H9 (cell line): ENCODE measurements at regions not wholly inside any gene's neighbourhood (a gene's known extent, or its start where the extent isn't known, plus 50 kb on each side); places are given as distances from the start of the nearest gene placed in this dataset.

Source experiments
- DNase-seq: peaks from one replicate; pipeline ENCODE4 v3.0.0-alpha.2; 2017
- H2AFZ ChIP-seq: one replicate; pipeline ENCODE4 v1.6.1; 2013; ENCODE audit warnings: mild to moderate bottlenecking, low read length, control low read depth, moderate library complexity
- H2AK5ac ChIP-seq: 2 replicates; pipeline ENCODE4 v1.6.1; 2013; ENCODE audit warnings: low read length, control low read depth, mixed read lengths; ENCODE audit not compliant: insufficient read length
- H2BK120ac ChIP-seq: one replicate; pipeline ENCODE4 v1.6.1; 2013; ENCODE audit warnings: low read depth, mild to moderate bottlenecking, low read length, control low read depth, inconsistent platforms; ENCODE audit not compliant: poor library complexity, severe bottlenecking
- H2BK12ac ChIP-seq: 2 replicates; pipeline ENCODE4 v1.6.1; 2013; ENCODE audit warnings: low read length, control low read depth, mixed read lengths, low read depth; ENCODE audit not compliant: insufficient read length
- H2BK15ac ChIP-seq: 2 replicates; pipeline ENCODE4 v1.6.1; 2013; ENCODE audit warnings: low read depth, low read length, control low read depth
- H2BK20ac ChIP-seq: one replicate; pipeline ENCODE4 v1.6.1; 2013; ENCODE audit warnings: low read depth, mild to moderate bottlenecking, low read length, control low read depth, inconsistent platforms; ENCODE audit not compliant: poor library complexity, severe bottlenecking
- H2BK5ac ChIP-seq: 2 replicates; pipeline ENCODE4 v1.6.1; 2013; ENCODE audit warnings: low read length, control low read depth, mixed read lengths; ENCODE audit not compliant: insufficient read length
- H3K14ac ChIP-seq: 2 replicates; pipeline ENCODE4 v1.6.1; 2013; ENCODE audit warnings: low read length, control low read depth; ENCODE audit not compliant: insufficient read depth
- H3K18ac ChIP-seq: 2 replicates; pipeline ENCODE4 v1.6.1; 2013; ENCODE audit warnings: low read depth, mild to moderate bottlenecking, mixed read lengths, low read length, control low read depth; ENCODE audit not compliant: insufficient read length
- H3K23ac ChIP-seq: 2 replicates; pipeline ENCODE4 v1.6.1; 2013; ENCODE audit warnings: low read length, control low read depth, mixed read lengths, low read depth; ENCODE audit not compliant: insufficient read length
- H3K23me2 ChIP-seq: 2 replicates; pipeline ENCODE4 v1.6.1; 2013; ENCODE audit warnings: low read depth, mild to moderate bottlenecking, mixed read lengths, low read length, control low read depth; ENCODE audit not compliant: insufficient read length, poor library complexity, severe bottlenecking
- H3K27ac ChIP-seq: 2 replicates; pipeline ENCODE4 v1.5.1; 2013; ENCODE audit warnings: low read length, control low read depth, mixed read lengths, low read depth; ENCODE audit not compliant: insufficient read length
- H3K27me3 ChIP-seq: 2 replicates; pipeline ENCODE4 v1.6.1; 2013; ENCODE audit warnings: low read length, control low read depth, inconsistent platforms; ENCODE audit not compliant: insufficient read depth
- H3K4ac ChIP-seq: 2 replicates; pipeline ENCODE4 v1.6.1; 2013; ENCODE audit warnings: low read depth, mild to moderate bottlenecking, control low read depth, inconsistent platforms, low read length, moderate library complexity
- H3K4me1 ChIP-seq: 2 replicates; pipeline ENCODE4 v1.6.1; 2013; ENCODE audit warnings: low read length, control low read depth, inconsistent platforms; ENCODE audit not compliant: insufficient read depth
- H3K4me2 ChIP-seq: 2 replicates; pipeline ENCODE4 v1.6.1; 2013; ENCODE audit warnings: low read length, control low read depth, mixed read lengths; ENCODE audit not compliant: insufficient read length, insufficient read depth
- H3K56ac ChIP-seq: 2 replicates; pipeline ENCODE4 v1.6.1; 2013; ENCODE audit warnings: low read depth, mild to moderate bottlenecking, mixed read lengths, low read length, control low read depth; ENCODE audit not compliant: insufficient read length
- H3K79me1 ChIP-seq: 2 replicates; pipeline ENCODE4 v1.6.1; 2013; ENCODE audit warnings: low read depth, mild to moderate bottlenecking, moderate library complexity, low read length, control low read depth, inconsistent platforms; ENCODE audit not compliant: insufficient read depth, poor library complexity, severe bottlenecking
- H3K79me2 ChIP-seq: 2 replicates; pipeline ENCODE4 v1.6.1; 2013; ENCODE audit warnings: low read length, control low read depth, inconsistent platforms; ENCODE audit not compliant: insufficient read depth
- H3K9ac ChIP-seq: 2 replicates; pipeline ENCODE4 v1.6.1; 2013; ENCODE audit warnings: low read length, control low read depth, mixed read lengths; ENCODE audit not compliant: insufficient read length; ENCODE audit errors: extremely low read depth
- H3K9me3 ChIP-seq: one replicate; pipeline ENCODE4 v1.6.1; 2013; ENCODE audit warnings: low read depth, low read length, inconsistent platforms; ENCODE audit not compliant: control insufficient read depth
- H3T11ph ChIP-seq: one replicate; pipeline ENCODE4 v1.6.1; 2013; ENCODE audit warnings: mild to moderate bottlenecking, low read length, control low read depth, inconsistent platforms
- H4K20me1 ChIP-seq: one replicate; pipeline ENCODE4 v1.6.1; 2013; ENCODE audit not compliant: control insufficient read depth, insufficient read length, insufficient read depth
- H4K5ac ChIP-seq: 2 replicates; pipeline ENCODE4 v1.6.1; 2013; ENCODE audit warnings: low read depth, mild to moderate bottlenecking, mixed read lengths, low read length, control low read depth; ENCODE audit not compliant: insufficient read length
- H4K8ac ChIP-seq: replicated peaks from 2 replicates; pipeline ENCODE4 v1.6.1; 2013; ENCODE audit warnings: low read length, control low read depth, mixed read lengths, low read depth; ENCODE audit not compliant: insufficient read length
- H4K91ac ChIP-seq: 2 replicates; pipeline ENCODE4 v1.6.1; 2013; ENCODE audit warnings: low read depth, mild to moderate bottlenecking, moderate library complexity, mixed read lengths, low read length, control low read depth; ENCODE audit not compliant: insufficient read length
- H3K27ac Mint-ChIP-seq, 3 experiments: 2 replicates in 2 of 3; 3 replicates in 1 of 3; pipeline ENCODE4 v1.8.0; 2020 to 2021; ENCODE audit warnings: mixed read lengths in 3 of 3, mild to moderate bottlenecking in 1 of 3, moderate library complexity in 1 of 3
- H3K27me3 Mint-ChIP-seq: 2 replicates; pipeline ENCODE4 v1.8.0; 2021; ENCODE audit warnings: low read depth, mild to moderate bottlenecking, moderate library complexity, mixed read lengths
- H3K36me3 Mint-ChIP-seq, 3 experiments: 2 replicates in 2 of 3; 3 replicates in 1 of 3; pipeline ENCODE4 v1.8.0; 2020 to 2021; ENCODE audit warnings: low read depth in 3 of 3, mixed read lengths in 3 of 3; ENCODE audit not compliant: insufficient read depth in 1 of 3
- H3K4me1 Mint-ChIP-seq, 2 experiments: 2 replicates each; pipeline ENCODE4 v1.8.0; 2020; ENCODE audit warnings: mixed read lengths in 2 of 2
- H3K4me3 Mint-ChIP-seq, 2 experiments: 2 replicates in 1 of 2; 3 replicates in 1 of 2; pipeline ENCODE4 v1.8.0; 2020 to 2021; ENCODE audit warnings: mild to moderate bottlenecking in 2 of 2, mixed read lengths in 2 of 2, moderate library complexity in 1 of 2
- H3K9me3 Mint-ChIP-seq, 2 experiments: 2 replicates in 1 of 2; 3 replicates in 1 of 2; pipeline ENCODE4 v1.8.0; 2020; ENCODE audit warnings: mild to moderate bottlenecking in 2 of 2, mixed read lengths in 2 of 2, moderate library complexity in 1 of 2
- WGBS: extraction: QIAGEN DNeasy Blood & Tissue Kit; methylation state at CpG from one replicate; pipeline ENCODE4 v1.1.7; 2013; ENCODE audit warnings: missing lambda C conversion rate, low lambda C conversion rate, mixed read lengths; ENCODE audit not compliant: insufficient read length; ENCODE audit errors: extremely low coverage; 5-methylcytosine and 5-hydroxymethylcytosine counted together
- TF ChIP-seq, protein P1 (sequence below): fragments of 200-600 bp; sonication (generic); conservative IDR thresholded peaks from 3 replicates; pipeline ENCODE4 v1.8.0; 2021; ENCODE audit warnings: antibody characterized with exemption, mild to moderate bottlenecking

DNA sequence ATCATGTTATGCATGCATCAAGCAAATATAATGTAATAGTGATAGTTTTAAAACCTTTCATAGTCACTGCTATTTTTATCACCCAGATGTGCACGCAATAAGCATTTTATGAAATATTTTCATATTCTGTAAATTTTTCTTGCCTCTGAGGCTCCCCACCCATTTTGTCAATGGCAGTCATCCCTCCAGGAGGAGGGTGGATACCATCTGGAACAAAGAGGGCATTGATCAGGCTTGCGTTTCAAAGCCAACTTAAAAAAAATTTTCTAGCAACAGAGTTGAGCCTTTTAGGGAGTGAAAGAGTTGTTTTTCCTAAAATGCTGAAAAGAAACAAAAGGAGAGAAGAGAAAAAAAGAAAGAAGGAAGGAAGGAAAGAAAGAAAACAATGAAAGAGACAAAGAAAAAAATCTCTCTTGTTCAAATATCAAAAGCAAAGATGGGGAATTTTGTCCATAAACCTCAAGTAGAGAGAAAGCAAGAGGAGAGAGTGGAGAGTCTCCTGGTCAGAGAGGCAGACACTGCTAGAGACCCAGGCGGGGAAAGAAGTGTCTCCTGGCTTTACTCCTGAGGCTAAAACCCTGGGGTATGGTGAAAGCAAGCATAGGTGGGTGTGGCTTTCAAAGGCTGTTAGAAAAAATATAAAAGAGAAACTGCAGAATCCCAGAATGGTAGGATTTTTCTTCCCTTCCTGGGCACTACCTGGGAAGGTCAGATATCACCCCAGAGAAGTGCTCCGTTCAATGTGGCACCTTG is 63.6 kb upstream of the KLF12 start:
- Histone ChIP-seq H4K8ac (no peak overlapping the region), H3K14ac (no peak overlapping the region), H3T11ph (no peak overlapping the region), H3K27ac (no peak overlapping the region), H3K4me1 (no peaks in the 10 kb centered on the region), H3K4me2 (no peak overlapping the region), H2AFZ (no peak overlapping the region), H3K23me2 (no peaks in the 10 kb centered on the region), H3K4ac (no peak overlapping the region), H2BK12ac (no peak overlapping the region), H2BK5ac (no peak overlapping the region), H2BK120ac (no peak overlapping the region), H3K9me3 (no peaks in the 10 kb centered on the region), H3K27me3 (no peaks in the 10 kb centered on the region), H3K79me1 (no peaks in the 10 kb centered on the region), H2BK20ac (no peak overlapping the region), H3K56ac (no peak overlapping the region), H3K18ac (no peak overlapping the region), H4K5ac (no peak overlapping the region), H4K91ac (no peak overlapping the region), H3K9ac (no peak overlapping the region), H3K23ac (no peak overlapping the region), H4K20me1 (no peaks in the 10 kb centered on the region), H2BK15ac (no peak overlapping the region), H2AK5ac (no peak overlapping the region), H3K79me2 (no peaks in the 10 kb centered on the region)
- peaks cover 4 to 5% of the 10 kb centered on the region in 2 experiments for H3K4me1 Mint-ChIP-seq
- TF ChIP-seq, protein P1, sequence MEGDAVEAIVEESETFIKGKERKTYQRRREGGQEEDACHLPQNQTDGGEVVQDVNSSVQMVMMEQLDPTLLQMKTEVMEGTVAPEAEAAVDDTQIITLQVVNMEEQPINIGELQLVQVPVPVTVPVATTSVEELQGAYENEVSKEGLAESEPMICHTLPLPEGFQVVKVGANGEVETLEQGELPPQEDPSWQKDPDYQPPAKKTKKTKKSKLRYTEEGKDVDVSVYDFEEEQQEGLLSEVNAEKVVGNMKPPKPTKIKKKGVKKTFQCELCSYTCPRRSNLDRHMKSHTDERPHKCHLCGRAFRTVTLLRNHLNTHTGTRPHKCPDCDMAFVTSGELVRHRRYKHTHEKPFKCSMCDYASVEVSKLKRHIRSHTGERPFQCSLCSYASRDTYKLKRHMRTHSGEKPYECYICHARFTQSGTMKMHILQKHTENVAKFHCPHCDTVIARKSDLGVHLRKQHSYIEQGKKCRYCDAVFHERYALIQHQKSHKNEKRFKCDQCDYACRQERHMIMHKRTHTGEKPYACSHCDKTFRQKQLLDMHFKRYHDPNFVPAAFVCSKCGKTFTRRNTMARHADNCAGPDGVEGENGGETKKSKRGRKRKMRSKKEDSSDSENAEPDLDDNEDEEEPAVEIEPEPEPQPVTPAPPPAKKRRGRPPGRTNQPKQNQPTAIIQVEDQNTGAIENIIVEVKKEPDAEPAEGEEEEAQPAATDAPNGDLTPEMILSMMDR, result no peak
- no peak for DNase-seq
- peak overlapping the region in 1 of 3 experiments; percentile 2; a peak in 1 of 7 replicates for H3K27ac Mint-ChIP-seq
- WGBS, result no CpG with 5 or more reads among the region's 4 CpGs
- H3K9me3 Mint-ChIP-seq, result peaks cover 3 to 5% of the 10 kb centered on the region in 2 experiments; a peak in 3 of 5 replicates
- H3K36me3 Mint-ChIP-seq, result peaks cover 0 to 3% (median 2%) of the 10 kb centered on the region in 3 experiments; a peak in 1 of 7 replicates
- H3K4me3 Mint-ChIP-seq, result no peak overlapping the region
- H3K27me3 Mint-ChIP-seq, result no peaks in the 10 kb centered on the region
